ENCODE measurements at regions not wholly inside any gene's neighbourhood (a gene's known extent, or its start where the extent isn't known, plus 50 kb on each side); places are given as distances from the start of the nearest gene placed in this dataset.
"Not testable (repeated sequence)": the region's sequence is repeated elsewhere in the genome, so short reads cannot be mapped to it uniquely, and the experiment has no call there.

DNA sequence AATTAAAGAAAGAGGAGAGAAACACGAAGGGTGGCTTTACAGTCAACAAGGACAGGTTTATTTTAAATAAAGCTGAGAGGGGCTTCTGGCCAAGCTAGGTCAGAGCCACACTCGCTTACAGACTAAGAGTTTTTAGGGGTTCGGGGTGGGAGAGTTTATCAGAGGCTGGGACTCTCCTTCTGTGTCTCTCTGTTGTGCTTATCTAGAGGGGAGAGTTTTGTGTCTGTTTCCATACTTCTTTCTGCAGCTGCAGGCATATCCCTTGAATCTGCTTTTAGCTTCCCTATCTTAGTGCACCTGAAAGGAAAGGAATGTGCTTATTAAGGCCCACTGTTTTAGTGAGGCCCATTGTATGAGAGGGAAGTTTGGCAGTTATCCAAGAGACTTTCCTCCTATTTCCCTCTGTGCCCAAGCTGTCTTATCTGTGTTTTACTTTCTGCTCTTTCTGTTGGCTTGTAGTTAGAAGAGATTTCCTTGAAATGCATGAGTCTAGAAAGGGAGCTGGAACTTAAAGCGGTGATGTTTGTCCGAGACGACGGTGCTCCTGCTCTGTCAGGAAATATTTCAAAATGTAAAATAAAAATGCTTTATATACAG, 275.3 kb downstream of the KCTD12 start:
- H3K9me3 ChIP-seq = no peaks in the 10 kb centered on the region
- in situ Hi-C loops (cut with MboI; ENCODE audit: low sequenced_read_pairs) = no loop called here
- H3K4me1 ChIP-seq = no peaks in the 10 kb centered on the region

GRCh38 chr13:76609643-76610042, 276.6 kb downstream of the KCTD12 start:
- in situ Hi-C loops (cut with MboI; ENCODE audit: low sequenced_read_pairs) = no loop called here
- Histone ChIP-seq H3K27me3 (ENCODE audit: low read depth) (no peaks in the 10 kb centered on the region), H3K4me3 (no peak overlapping the region), H3K9me3 (no peaks in the 10 kb centered on the region), H3K36me3 (replicated peaks) (no peaks in the 10 kb centered on the region), H3K4me1 (no peaks in the 10 kb centered on the region)
- DNase-seq (ENCODE audit: low spot score in 2 of 2) = no peak

More for the DNA sequence above, 275.3 kb downstream of the KCTD12 start:
- DNase-seq (ENCODE audit: low spot score in 2 of 2) = no peak
- H3K4me3 ChIP-seq = no peak overlapping the region
- no peaks in the 10 kb centered on the region for H3K27me3 ChIP-seq (ENCODE audit: low read depth)
- H3K36me3 ChIP-seq (replicated peaks) = no peaks in the 10 kb centered on the region

DNA sequence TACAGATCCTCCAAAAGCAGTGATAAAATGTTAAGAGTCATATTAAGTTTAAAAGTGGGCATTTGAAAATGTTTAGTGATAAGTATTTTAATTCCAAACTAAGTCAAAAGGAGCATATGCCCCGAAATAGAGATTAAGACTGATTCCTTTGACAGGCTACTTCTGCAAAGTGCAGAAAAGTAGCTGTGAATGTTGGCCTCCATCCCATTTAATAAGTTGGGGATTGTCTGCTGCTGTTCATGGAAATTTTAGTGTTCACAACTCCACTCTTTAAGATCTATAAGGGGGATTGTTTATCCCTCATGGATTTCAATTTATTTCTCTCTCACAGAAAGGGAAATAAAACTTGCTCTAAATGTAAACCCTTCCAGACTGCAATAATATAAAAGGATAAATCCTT, 278.3 kb downstream of the KCTD12 start:
- no peaks in the 10 kb centered on the region for H3K27me3 ChIP-seq (ENCODE audit: low read depth)
- no peak overlapping the region for H3K4me3 ChIP-seq
- H3K36me3 ChIP-seq (replicated peaks) = no peaks in the 10 kb centered on the region
- no peak for DNase-seq (ENCODE audit: low spot score in 2 of 2)
- H3K4me1 ChIP-seq = no peaks in the 10 kb centered on the region
- H3K9me3 ChIP-seq = no peaks in the 10 kb centered on the region
- in situ Hi-C loops (cut with MboI; ENCODE audit: low sequenced_read_pairs) = no loop called here

- Histone ChIP-seq H3K4me1 (no peaks in the 10 kb centered on the region), H3K27me3 (ENCODE audit: low read depth) (no peaks in the 10 kb centered on the region), H3K36me3 (replicated peaks) (no peaks in the 10 kb centered on the region), H3K9me3 (no peaks in the 10 kb centered on the region), H3K4me3 (no peak overlapping the region)
- in situ Hi-C loops (cut with MboI; ENCODE audit: low sequenced_read_pairs) = no loop called here
- no peak for DNase-seq (ENCODE audit: low spot score in 2 of 2)
Measured at GRCh38 chr13:76600081-76600480, 286.1 kb downstream of the KCTD12 start.

DNA sequence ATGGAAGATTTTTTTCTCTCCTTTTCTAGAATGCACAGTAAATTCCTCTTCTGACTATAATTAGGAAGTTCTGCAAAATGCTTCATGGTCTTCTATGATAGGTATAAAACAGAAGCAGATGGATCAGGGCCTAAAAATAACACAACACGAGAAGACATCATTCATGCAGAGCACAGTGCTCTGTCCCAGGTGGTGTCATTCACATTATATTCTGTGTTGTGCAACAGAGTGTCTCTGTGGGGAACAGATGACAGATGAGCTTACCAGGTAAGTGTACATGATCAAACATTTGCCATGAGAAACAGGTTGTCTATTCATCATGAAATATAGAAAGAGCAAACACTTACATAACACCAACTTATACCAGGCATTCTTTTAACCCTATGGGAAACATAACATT, 288.3 kb downstream of the KCTD12 start:
- no peaks in the 10 kb centered on the region for H3K9me3 ChIP-seq
- no peaks in the 10 kb centered on the region for H3K36me3 ChIP-seq (replicated peaks)
- in situ Hi-C loops (cut with MboI; ENCODE audit: low sequenced_read_pairs) = no loop called here
- DNase-seq (ENCODE audit: low spot score in 2 of 2) = no peak
- H3K4me3 ChIP-seq = no peak overlapping the region
- no peaks in the 10 kb centered on the region for H3K4me1 ChIP-seq
- no peaks in the 10 kb centered on the region for H3K27me3 ChIP-seq (ENCODE audit: low read depth)

DNA sequence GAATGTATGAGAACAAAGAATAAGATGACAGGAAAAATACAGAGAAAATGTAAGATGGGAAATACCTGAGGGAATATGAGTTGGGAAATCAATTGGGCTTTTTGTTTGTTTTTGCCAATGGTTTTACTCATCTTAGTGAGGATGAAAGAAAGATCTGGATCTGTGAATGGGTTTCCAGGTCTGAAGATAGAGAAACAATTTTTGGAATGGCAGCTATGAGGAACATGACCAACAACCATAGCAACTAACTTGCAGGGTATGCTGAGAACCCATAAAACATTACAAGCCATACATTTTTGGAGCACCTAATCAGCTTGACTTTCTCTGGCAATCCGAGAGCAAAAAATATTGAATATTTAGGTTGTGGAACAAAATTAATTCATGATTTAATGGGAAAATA, 290.0 kb downstream of the KCTD12 start:
- in situ Hi-C loops (cut with MboI; ENCODE audit: low sequenced_read_pairs) = no loop called here
- Histone ChIP-seq H3K27me3 (ENCODE audit: low read depth) (no peaks in the 10 kb centered on the region), H3K9me3 (no peaks in the 10 kb centered on the region), H3K36me3 (replicated peaks) (no peaks in the 10 kb centered on the region), H3K4me3 (no peak overlapping the region), H3K4me1 (no peaks in the 10 kb centered on the region)
- no peak for DNase-seq (ENCODE audit: low spot score in 2 of 2)

DNA sequence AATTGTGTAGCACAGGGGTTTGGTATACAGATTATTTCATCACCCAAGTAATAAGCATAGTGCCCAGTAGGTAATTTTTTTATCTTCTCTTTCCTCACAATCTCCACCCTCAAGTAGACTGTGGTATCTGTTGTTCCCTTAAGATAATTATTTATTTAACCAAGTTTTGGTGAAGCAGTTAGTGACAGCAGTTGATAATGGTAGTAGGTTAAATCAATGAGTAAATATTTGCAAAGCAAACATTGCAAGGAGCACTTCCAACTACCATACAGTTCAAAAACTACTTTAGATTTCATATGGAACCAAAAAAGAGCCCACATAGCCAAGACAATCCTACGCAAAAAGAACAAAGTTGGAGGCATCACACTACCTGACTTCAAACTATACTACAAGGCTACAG, 291.8 kb downstream of the KCTD12 start:
- Histone ChIP-seq H3K36me3 (replicated peaks) (no peaks in the 10 kb centered on the region), H3K9me3 (no peaks in the 10 kb centered on the region), H3K27me3 (ENCODE audit: low read depth) (no peaks in the 10 kb centered on the region), H3K4me1 (no peaks in the 10 kb centered on the region), H3K4me3 (no peak overlapping the region)
- no peak for DNase-seq (ENCODE audit: low spot score in 2 of 2)
- in situ Hi-C loops (cut with MboI; ENCODE audit: low sequenced_read_pairs) = no loop called here

DNA sequence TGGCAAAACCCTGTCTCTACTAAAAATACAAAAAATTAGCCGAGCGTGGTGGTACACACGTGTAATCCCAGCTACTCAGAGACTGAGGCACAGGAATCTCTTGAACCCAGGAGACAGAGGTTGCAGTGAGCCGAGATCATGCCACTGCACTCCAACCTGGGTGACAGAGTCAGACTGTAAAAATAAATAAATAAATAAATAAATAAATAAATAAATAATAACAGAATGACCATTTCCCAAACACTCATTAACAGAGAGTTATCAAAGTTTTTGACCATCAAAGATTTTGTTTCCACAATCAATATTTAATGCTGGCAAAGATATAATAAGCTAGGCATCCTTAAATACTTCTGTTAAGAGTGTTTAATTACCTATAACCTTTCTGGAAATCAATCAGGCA, 299.4 kb downstream of the KCTD12 start:
- Histone ChIP-seq H3K36me3 (replicated peaks) (no peaks in the 10 kb centered on the region), H3K4me3 (no peak overlapping the region), H3K27me3 (ENCODE audit: low read depth) (no peaks in the 10 kb centered on the region), H3K9me3 (no peaks in the 10 kb centered on the region), H3K4me1 (no peaks in the 10 kb centered on the region)
- in situ Hi-C loops (cut with MboI; ENCODE audit: low sequenced_read_pairs) = no loop called here
- DNase-seq (ENCODE audit: low spot score in 2 of 2) = no peak

DNA sequence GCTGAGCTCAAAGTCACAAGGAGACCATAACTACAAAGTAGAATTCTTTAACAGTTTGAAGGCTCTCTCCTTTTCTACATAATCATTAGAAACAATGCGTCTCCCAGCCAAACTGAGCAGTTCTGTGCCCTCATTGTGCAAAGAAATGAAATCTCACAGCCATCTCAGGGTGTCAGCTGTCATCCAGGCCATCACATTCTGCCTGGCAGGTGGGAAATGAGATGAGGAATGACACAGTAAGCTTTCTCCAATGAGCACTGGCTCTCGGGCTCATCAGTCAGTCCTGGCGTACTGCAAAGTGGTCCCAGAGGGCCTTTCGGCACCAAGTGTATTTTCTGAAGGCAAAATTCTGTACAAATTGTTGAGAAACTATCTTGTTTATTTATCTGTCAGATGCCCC, 306.5 kb downstream of the KCTD12 start:
- H3K4me1 ChIP-seq = no peaks in the 10 kb centered on the region
- no peaks in the 10 kb centered on the region for H3K36me3 ChIP-seq (replicated peaks)
- in situ Hi-C loops (cut with MboI; ENCODE audit: low sequenced_read_pairs) = no loop called here
- H3K4me3 ChIP-seq = no peak overlapping the region
- H3K9me3 ChIP-seq = no peaks in the 10 kb centered on the region
- no peaks in the 10 kb centered on the region for H3K27me3 ChIP-seq (ENCODE audit: low read depth)
- DNase-seq (ENCODE audit: low spot score in 2 of 2) = no peak

DNA sequence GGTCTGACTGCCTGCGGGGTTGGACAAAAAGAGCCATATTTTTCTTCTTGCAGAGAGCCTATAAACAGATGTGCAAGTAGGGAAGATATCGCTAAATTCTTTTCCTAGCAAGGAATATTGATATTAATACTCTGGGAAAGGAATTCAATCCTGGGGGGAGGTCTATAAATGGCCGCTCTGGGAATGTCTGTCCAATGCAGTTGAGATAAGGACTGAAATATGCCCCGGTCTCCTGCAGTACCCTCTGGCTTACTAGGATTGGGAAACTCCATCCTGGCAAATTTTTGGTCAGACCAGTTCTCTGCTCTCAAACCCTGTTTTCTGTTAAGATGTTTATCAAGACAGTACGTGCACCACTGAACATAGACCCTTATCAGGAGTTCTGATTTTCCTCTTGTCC, 310.6 kb downstream of the KCTD12 start:
- H3K9me3 ChIP-seq; in situ Hi-C loops (cut with MboI; ENCODE audit: low sequenced_read_pairs); H3K4me1 ChIP-seq; H3K36me3 ChIP-seq (replicated peaks); DNase-seq (ENCODE audit: low spot score in 2 of 2); H3K27me3 ChIP-seq (ENCODE audit: low read depth); H3K4me3 ChIP-seq: not testable (repeated sequence)

- in situ Hi-C loops (cut with MboI; ENCODE audit: low sequenced_read_pairs) = no loop called here
- Histone ChIP-seq H3K4me3 (no peak overlapping the region), H3K4me1 (no peaks in the 10 kb centered on the region), H3K9me3 (no peaks in the 10 kb centered on the region), H3K36me3 (replicated peaks) (no peaks in the 10 kb centered on the region), H3K27me3 (ENCODE audit: low read depth) (no peaks in the 10 kb centered on the region)
- peak in 1 of 2 experiments; percentile 22 for DNase-seq (ENCODE audit: low spot score in 2 of 2)
Measured at GRCh38 chr13:76570510-76570971, 315.7 kb downstream of the KCTD12 start.

DNA sequence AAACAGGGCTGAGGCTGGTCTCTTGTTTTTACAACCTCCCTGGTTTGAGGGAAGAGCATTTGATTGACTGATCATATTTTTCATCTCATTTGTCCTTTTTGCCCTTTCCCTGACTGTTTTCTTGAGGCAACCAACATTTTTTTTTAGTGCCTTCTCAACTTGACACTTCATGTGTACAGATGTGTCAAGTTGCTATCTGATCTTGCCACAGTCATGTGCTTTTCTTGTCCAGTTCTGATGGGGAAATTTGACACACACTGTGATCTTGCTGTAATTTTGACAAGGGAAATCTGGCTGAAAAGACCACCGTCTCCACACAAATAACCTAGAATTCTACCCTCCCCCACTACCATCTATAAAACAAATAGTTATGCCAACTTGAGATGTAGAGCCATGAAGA, 329.6 kb downstream of the KCTD12 start:
- Histone ChIP-seq H3K9me3 (no peaks in the 10 kb centered on the region), H3K27me3 (ENCODE audit: low read depth) (0 out of 2 replicates have a peak, but pooled peaks cover 2% of the 10 kb centered on the region), H3K4me1 (no peaks in the 10 kb centered on the region), H3K4me3 (no peak overlapping the region), H3K36me3 (replicated peaks) (no peaks in the 10 kb centered on the region)
- in situ Hi-C loops (cut with MboI; ENCODE audit: low sequenced_read_pairs) = no loop called here
- no peak for DNase-seq (ENCODE audit: low spot score in 2 of 2)

- Histone ChIP-seq H3K36me3 (replicated peaks) (no peaks in the 10 kb centered on the region), H3K27me3 (ENCODE audit: low read depth) (no peaks in the 10 kb centered on the region), H3K4me3 (no peak overlapping the region), H3K4me1 (no peaks in the 10 kb centered on the region), H3K9me3 (no peaks in the 10 kb centered on the region)
- no peak for DNase-seq (ENCODE audit: low spot score in 2 of 2)
- in situ Hi-C loops (cut with MboI; ENCODE audit: low sequenced_read_pairs) = no loop called here
Measured at GRCh38 chr13:76552807-76553206, 333.4 kb downstream of the KCTD12 start.

GRCh38 chr13:76552041-76552772, 334.0 kb downstream of the KCTD12 start:
- in situ Hi-C loops (cut with MboI; ENCODE audit: low sequenced_read_pairs) = no loop called here
- DNase-seq (ENCODE audit: low spot score in 2 of 2) = no peak

More at GRCh38 chr13:76552041-76552772, 334.0 kb downstream of the KCTD12 start:
- Histone ChIP-seq H3K4me3 (no peak overlapping the region), H3K36me3 (replicated peaks) (no peaks in the 10 kb centered on the region), H3K27me3 (ENCODE audit: low read depth) (no peaks in the 10 kb centered on the region), H3K9me3 (no peaks in the 10 kb centered on the region), H3K4me1 (no peaks in the 10 kb centered on the region)

All from HAP-1 (cell line).